MV-4-11 (cell line): ENCODE measurements at regions not wholly inside any gene's neighbourhood (a gene's known extent, or its start where the extent isn't known, plus 50 kb on each side); places are given as distances from the start of the nearest gene placed in this dataset.
"Not testable (repeated sequence)": the region's sequence is repeated elsewhere in the genome, so short reads cannot be mapped to it uniquely, and the experiment has no call there.

Experiments used
- DNase-seq: peaks from one replicate; lab custom pipeline; 2025; lab: John Stamatoyannopoulos, UW

DNA sequence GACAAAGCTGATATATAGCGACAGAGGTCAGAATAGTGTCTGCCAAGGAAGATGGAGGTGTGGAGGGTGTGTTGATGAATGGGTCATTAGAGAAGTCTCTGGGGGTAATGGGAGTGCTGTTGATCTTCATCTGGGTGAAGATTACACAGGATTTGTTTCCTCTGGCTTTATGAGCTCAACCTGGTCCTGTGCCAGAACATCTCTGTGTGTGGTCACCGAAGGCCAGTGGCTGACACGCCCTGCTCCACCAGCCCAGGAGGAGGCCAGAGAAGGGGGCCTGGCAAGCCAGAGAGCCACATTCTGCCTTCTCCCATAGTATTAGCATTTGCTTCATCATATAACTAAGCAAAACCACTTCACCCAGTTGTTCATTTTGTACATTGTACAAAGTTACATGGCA lies 121.1 kb downstream of the ZNF621 start:
- no peak for DNase-seq

DNA sequence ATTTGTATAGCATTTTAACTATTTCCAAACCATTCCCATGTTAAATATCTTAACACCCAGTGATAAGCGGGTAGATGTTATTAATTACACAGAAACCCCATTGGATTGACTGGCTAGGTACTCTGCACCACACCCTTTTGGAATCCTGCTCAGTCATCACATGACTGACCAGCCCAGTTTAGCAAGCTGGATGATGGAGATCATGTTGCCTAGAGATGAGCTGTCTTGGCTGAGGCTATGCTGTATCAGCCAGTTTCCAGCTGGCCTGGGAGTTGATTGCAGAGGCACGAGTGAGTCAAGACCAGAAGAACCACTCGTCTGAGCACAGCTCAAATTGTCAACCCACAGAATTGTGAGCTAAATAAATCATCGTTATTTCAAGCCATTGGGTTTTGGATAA lies 124.6 kb downstream of the ZNF621 start:
- DNase-seq: no peak

DNA sequence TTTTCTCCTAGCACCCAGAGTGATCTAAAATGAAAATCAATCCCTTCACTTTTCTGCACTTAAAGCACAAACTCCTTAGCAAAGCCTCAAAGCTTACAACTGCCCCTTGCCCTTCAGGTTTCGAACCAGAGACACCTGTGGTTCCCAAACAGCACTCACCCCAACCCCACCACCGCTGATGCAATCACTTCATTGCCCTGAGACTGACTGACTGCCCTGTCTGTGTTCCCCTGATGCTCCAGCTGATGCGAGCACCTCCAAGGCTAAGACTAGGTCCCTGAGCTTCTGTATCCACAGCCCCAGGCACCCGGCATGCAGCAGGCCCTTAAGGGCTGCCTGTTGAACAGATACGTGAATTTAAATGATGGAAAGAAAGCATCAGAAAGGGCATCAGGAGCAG lies 127.3 kb downstream of the ZNF621 start:
- no peak for DNase-seq

DNA sequence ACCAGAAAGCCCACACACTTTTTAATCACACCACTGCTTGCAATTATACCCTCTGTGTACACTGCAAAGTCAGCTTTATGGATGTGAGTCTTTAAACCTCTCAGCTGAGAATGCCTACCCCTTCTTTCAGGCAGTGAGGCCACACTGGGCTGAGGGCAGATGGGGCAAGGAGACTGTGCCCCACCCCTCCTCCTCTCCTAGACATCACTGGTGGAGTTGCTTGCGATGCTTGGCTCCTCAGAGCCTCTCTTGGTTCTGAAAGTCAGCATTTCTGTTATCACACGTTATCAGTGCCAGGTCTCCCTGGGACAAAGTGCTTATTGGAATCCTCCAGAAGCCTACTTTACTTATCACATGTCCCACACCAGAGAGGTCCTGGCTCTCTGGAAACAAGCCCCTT lies 128.2 kb downstream of the ZNF621 start:
- DNase-seq: no peak

DNA sequence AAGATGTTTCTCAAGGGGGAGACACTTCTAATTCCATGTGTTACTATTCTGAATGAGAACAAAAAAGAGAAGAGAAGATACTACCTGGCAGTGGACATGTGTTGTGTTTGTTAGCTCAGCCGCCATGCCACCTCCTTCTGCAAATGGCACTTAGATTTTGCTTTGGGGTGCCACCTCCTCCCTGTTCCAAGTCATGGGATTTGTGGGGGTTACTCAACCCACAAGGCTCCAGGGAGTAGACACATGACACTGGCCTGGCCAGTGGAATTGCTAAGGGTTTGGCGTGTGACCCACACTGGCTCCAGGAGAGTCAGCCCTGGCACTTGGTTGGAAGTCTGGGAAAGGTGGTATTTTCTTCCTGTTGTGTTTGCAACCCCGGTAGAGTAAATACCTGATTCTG lies 129.1 kb downstream of the ZNF621 start:
- no peak for DNase-seq

DNA sequence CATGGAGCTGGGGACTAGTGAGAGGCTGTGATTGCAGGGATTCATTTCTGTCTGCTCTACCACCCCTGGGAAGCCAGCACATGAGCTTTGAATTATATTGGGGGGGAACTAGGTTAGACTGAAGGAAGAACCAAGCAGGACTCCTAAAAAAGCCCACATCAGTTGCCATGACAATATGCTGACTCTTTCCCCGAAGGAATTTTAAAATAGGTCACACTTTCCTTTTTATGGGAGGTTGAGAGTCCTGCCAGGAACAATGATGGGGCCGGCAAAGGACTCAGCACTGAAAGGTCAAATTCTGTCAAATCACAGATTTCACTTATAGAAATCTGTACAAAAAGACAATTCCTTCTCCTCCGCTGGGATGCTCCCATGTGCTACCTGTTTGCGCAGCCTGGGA lies 130.8 kb downstream of the ZNF621 start:
- DNase-seq: no peak

DNA sequence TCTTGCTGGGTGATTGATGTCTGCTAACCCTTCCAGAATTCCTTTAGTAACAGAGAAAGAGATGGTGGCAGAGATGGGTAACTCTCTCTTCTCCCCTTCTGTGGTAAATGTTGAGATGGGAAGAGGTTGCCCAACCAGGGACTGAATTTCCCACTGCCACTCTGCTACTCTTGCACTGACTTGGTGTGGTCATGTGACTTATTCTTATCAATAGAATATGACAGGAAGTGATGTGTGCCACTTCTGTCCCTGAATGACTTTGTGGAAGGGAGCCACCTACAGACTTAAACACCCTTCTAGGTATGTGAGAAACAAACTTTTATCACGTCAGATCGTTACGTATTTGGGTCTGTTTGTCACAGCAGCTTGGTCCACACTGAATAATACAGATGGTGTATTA lies 132.9 kb downstream of the ZNF621 start:
- DNase-seq: no peak

DNA sequence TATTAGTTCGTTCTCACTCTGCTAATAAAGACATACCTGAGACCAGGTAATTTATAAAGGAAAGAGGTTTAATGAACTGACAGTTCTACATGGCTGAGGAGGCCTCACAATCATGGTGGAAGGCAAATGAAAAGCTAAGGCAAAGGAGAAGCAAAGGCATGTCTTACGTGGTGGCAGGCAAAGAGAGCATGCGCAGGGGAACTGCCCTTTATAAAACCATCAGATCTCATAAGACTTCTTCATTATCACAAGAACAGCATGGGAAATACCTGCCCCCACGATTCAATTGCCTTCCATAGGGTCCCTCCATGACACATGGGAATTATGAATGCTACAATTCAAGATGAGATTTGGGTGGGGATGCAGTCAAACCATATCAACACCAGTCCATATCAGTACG lies 133.5 kb downstream of the ZNF621 start:
- DNase-seq: no peak

DNA sequence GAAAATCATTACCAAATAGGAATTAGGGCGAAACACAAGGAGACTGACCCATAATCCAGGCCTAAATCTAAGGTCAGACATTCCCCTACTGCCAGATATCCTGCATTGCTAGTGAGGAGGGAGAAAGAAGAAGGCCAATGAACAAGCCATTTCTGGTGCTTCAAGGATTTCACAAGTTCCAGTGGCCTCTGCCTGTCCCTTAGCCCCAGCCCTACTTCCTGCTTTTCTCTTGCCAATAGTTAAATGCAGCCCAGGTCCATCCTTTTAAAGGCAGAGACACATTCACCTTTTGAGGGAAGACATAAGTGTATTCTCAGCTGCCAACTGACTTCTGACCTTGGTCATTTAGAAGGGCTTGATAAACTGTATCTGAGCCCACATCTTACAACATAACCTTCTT lies 135.8 kb downstream of the ZNF621 start:
- peak; percentile 63 for DNase-seq

DNA sequence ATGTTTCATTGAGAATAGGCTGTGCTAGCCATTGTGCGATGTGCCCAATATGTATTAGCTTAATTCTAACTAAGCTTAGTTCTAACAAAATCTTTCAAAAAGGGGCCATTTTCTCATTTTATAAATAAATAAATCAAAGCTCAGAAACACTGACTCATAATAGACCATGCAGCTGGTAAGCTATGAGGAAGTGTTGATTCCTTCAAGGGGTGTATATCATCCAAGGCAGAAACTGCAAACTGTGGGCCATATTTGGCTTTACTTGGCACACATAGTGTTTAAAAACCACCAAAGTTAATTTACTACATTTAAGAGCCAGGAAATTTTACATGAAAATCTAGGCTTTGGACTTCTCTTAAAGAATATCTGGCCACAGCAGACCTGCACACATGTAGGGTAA lies 136.5 kb downstream of the ZNF621 start:
- DNase-seq: peak; percentile 36

DNA sequence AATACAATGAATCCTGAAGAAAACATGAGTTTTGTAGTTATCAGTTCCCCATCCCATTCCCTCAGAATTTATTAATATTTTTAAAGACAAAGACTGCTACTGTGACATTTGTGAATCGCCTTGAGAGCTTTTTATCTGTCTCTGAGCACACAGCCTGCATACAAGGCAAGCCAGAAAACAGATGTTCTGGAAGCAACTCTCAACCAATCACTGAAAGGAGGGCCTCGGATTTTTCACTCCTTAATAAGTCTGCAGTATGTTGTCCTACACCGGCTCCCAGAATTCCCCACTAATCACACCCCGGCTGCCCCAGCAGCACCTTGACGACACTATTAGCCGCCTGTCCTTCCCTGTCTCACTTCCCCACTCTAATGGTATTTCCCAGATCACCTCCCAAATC lies 138.5 kb downstream of the ZNF621 start:
- no peak for DNase-seq

DNA sequence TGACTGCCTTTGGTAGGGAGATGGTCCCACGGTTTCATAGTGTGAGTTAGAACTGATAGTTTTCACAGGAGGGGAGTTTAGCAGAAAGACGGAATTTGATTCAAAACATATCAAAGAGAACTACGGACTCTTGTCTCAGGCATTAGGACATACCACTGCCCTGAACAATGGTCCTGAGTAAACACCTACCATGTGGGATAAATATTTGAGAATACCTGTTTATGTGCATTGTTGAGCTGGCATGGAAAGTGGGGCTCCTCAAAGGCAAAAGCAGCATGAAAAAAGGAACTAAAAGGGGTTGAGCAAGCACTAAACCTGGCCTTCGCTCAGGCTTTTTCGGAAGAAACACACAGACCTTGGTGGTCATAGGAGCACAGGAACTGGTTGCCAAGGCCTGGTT lies 144.4 kb downstream of the ZNF621 start:
- no peak for DNase-seq

DNA sequence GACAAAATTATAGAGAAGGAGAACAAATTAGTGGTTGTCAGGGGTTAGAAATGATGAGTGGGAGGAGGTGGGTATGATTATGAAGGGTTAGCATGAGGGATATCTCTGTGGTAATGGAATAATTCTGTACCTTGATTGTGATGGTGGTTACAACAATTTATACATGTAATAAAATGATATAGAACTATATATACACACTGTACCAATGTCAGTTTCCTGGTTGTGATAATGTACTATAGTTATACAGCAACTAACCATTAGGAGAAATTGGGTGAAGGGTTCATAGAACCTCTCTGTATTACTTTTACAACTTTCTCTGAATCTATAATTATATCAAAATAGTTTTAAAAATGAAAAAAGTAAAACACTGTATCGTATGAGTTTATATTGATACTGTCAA lies 148.1 kb downstream of the ZNF621 start:
- no peak for DNase-seq

DNA sequence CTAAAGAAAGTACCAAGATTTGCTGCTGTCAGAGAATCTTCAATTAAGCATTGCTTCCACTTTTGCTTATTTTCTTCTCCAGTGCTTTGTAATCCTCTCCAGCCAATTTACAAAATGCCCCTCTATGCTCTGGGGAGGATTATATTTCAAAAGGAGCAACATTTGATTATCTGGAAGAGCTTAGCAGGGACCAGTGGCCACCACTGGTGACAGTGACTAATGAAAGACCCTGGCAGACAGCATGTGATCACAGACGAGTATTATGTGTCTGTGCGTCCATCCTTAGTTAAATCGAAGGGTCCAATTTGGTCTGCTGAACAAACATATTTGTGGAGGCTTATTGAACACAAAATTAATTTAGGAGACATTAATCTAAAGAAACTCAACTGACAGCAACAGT lies 152.6 kb downstream of the ZNF621 start:
- DNase-seq: no peak

DNA sequence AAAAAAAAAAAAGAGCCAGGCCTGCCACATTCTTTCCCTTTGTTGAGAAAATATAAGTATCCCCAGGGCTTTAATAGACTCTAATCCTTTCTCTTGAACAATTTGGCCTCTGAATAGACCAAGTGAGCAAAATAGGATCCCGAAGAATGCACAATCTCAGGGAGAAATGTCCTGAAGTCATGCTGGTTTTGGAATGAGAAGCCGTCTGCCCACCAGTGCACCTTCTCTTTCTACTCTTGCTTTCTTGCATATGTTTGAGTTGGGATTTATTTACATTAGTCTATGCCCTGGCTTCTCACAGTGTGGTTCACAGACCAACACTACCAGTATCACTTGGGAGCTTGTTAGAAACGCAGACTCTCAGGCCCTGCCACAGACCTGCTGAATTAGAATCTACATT lies 153.0 kb downstream of the ZNF621 start:
- no peak for DNase-seq

DNA sequence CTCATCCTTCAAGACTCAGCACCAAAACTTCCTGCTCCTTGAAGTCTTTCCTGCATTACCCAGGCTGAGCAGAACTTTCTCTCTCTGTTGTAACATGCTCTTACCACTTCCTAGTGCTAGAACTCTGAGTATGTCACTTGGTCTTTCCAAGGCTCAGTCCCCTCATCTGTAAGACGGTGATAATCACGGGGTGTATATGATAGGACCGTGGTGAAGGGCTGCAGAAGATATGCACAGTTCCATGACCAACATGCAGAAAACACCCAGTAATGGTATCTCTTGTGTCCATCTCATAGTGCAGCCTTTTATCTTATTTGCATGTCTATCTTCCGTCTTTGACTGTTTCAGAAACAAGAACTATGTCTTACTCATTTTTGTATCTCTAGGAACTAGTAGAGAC lies 154.5 kb downstream of the ZNF621 start:
- DNase-seq: no peak

DNA sequence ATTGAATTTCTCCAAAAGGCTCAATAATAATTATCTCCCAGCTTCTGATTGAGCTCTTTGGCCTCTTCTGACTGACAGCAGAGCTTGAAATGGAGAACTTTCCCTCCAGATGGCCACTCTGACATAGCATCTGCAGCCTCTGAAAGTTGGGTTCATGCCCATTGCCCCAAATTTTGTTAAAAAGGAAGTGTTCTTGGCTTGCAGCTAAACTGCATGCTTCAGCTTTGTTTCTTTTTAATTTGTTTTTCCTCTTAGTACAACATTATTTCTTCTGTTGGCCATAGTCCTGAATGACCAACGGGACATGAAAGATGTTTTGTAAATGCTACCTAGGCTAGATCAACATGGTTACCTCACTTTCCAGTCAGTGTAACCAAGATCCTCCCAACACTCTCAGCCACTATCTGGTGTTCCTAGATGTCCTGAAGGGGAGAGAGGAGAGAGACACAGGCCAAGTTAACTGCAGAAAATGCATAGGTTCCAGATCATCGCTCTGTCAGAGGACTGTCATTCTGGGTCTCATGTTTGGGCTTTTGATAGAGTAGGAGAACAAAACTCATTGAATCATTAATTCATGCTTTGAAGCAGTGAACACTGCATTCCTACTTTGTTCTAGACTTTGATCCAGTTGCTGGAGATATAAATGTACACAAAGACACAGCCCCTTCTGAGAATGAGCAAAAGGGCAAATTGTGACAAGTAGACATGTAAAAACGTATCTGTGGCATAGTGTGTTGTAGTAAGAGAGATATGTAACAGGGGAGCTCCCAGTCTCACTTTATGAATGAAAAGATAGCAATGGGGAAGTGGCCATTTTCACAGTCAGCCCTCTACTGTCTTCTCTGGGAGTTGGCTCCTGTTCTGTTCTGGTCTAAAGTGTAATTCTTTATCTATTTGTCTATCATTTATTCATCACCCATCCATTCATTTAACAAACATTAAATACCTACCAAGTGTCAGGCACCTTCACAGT lies 156.2 kb downstream of the ZNF621 start:
- DNase-seq: peak; percentile 9

DNA sequence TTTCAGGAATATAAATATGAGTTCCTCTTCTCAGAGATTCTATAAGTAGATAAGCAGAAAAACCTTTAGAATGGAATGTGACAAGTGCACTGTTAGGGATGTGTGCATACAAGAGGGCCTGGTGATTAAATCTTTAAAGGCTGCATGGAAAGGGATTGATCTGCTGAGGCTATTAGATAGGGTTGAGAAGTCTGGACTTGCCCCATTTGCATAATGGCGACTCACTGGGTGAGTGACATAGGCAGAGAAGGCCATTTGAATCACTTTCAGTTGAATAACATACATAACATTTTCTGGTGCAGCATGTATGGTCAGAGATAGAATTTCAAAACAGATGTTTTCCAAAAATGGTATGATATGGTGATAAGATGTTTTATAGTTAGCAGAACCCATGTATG lies 156.9 kb downstream of the ZNF621 start:
- DNase-seq: no peak

DNA sequence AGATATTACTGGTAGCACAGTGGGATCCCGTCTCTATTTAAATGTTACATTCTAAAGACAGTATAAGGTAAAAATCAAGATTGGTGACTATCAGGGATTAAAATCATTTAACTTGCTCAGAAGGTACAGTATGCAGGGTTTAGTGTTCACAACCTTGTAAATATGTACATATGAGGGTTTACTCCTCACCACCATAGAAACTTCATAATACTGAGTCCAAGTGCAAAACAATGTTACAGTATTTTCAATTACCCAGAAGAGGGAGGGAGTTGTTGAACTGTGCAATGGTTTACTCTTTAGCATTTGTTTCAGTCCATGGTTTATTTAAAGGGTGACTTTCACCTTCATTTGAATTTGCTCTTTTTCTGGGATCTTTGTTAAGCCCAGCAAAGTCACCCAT lies 165.1 kb downstream of the ZNF621 start:
- DNase-seq: no peak

DNA sequence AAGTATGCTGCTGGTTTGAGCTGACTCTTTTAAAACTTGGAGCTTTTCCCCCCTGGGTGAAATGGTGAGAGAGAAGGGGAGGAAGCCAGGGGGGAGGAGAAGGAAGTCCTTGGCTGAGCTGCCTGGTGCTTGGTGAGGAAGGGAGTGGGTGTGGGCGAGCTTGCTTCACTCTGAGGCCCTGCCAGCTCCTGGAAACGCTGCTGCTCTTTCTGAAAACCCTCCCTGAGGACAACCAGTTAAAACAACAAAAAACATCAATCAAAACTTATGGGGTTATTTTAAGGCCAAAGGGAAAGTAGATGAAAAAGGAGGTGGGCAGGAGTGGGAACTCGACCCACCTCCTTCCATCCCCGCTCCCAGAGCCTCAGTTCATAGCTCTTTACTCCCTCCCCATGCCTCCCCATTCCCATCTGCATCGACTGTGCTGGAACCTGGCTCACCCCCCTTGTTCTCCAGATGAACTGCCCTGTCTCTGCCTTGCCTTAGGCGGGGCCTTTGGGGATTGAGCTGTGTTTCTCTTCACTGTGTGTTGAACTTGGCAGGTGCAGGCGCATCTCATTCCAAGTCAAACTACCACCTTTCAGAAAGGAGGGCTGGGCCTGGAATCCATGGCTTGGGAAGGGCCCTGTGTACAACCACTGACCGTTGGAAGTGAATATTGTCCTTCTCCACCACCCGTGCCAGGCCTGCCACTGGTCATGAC lies 166.1 kb downstream of the ZNF621 start:
- DNase-seq: no peak

DNA sequence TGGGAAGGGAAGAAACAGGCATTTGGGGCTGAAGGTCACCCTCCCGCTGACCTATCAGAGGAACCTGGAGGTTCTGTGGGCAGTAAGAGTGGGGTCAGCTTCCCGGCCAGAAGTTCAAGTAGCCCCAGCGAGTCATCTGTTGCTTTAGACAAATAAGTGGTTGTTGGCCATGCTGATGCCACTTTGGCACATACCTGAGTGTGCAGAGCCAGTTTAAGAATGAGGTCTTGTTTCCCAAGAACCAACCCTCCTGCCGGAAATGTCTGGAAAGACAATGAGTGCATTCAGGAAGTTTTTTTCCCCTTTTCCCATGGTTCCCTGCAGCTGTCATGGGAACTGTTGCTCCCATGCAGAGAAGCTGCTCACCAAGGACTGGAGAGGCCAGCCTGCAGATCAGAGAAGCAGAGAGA lies 166.7 kb downstream of the ZNF621 start:
- DNase-seq: no peak

DNA sequence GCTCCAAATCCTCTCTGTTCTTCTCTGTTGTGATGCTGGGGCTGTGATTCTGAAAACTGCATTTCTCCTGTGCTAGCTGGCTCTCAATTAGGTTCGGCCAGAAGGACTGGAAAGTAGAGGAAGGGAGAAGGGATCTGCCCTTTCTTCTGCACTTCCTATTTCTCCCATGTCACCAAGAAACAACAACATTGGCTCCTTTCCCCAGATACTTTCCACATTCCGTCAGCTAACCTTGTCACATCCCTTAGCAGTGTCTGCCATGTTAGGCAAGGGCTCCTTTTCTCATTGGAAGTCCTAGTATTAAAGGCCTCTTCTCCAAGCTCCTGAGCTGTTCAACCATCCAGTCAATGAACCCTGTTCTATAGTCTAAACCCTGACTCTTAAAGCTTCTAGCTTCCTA lies 171.1 kb downstream of the ZNF621 start:
- no peak for DNase-seq

DNA sequence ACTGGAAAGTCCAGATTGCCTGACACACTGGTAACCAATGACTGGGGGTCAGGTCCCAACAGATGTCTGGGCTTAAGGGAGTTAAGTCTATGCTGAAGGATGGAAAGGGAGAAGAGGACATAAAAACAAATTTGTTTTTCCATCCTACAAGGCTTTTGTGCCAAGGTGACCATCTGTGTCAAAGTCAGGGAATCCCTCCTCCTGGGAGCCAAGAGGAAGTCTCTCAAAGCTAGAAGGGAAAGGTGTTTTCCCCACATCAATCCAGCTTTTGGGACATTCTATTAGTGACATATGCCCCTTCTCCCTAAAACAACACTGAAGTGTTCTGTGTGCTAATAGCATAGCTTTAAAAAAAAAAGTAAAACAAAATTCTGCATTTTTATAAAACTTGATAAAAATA lies 173.9 kb downstream of the ZNF621 start:
- DNase-seq: not testable (repeated sequence)
